ENCODE measurements at regions not wholly inside any gene's neighbourhood (a gene's known extent, or its start where the extent isn't known, plus 50 kb on each side); places are given as distances from the start of the nearest gene placed in this dataset.

DNA sequence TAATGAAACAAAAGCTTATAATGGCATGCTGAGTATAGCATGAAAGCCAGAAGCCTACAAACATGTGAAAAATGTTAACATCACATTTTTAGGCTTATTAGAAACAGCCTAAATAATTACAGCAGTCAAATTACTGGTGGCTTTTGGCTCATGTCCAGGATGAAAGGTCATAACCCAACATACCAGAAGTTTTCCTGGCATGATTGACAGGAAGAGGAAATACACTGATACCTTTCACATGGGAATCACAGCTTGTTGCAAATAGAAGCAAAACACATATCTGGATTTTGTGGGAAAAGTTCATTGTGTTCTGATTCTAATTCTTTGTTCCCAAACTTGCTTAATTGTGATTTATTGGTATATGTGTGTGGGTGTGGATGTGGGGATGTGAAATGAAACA, 393.5 kb upstream of the ARRDC4 start:
- DNase-seq (ENCODE audit: low read depth), result peak; percentile 0
- TF ChIP-seq, protein P1, sequence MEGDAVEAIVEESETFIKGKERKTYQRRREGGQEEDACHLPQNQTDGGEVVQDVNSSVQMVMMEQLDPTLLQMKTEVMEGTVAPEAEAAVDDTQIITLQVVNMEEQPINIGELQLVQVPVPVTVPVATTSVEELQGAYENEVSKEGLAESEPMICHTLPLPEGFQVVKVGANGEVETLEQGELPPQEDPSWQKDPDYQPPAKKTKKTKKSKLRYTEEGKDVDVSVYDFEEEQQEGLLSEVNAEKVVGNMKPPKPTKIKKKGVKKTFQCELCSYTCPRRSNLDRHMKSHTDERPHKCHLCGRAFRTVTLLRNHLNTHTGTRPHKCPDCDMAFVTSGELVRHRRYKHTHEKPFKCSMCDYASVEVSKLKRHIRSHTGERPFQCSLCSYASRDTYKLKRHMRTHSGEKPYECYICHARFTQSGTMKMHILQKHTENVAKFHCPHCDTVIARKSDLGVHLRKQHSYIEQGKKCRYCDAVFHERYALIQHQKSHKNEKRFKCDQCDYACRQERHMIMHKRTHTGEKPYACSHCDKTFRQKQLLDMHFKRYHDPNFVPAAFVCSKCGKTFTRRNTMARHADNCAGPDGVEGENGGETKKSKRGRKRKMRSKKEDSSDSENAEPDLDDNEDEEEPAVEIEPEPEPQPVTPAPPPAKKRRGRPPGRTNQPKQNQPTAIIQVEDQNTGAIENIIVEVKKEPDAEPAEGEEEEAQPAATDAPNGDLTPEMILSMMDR (IDR thresholded peaks at IDR 0.05; ENCODE audit: low read length, missing control alignments), result no peak

DNA sequence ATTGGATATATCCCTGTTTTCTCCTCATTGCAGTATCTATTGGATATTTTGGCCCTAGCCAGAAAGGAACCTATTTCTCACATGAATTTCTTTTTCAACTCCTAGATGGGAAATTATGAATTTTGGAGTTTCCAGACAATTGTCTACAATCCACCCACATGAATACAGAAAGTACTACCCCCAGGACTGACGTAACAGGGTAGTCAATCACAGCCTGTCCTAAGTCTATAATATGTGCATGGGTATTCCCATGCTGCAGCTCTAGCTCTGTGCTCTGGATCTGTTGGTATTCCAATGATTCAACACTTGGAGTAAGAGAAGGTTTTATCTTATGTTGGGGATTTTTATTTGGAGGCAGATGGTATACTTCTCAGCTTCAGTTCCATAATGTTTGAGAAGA, 393.1 kb upstream of the ARRDC4 start:
- no peak for DNase-seq (ENCODE audit: low read depth)
- TF ChIP-seq, protein P1 (IDR thresholded peaks at IDR 0.05; ENCODE audit: low read length, missing control alignments), result no peak

More for the DNA sequence above, 393.5 kb upstream of the ARRDC4 start:
- no peak overlapping the region for H3K4me3 ChIP-seq (replicated peaks; ENCODE audit: low read depth, low read length)

DNA sequence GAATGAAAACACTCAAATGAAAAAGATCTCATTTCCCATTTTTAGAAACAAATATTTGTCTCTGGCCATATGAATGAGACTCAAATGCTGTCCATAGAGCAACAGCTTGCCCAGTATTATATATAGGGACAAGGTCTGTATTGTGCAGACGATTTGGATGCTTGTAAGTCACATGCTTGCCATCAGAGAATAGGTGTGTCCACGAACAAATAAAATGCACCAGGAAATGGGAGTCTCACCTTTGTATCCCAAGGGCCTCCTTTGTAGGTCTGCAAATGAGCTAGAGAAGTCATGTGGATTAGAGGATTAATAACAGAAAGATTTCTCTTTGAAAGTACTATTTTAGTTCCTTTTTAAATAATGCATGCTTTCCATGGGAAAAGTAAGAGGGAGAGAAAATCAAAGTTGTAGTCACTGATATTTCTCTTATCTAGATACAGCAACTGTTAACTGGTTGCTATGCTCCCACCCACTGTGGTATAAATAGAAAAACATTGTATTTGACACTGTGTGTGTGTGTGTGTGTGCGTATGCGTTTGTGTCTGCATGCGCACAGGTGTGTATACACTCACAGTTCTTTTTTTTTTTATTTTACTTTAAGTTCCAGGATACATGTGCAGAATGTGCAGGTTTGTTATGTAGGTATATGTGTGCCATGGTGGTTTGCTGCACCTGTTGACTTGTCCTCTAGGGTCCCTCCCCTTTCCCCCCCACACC, 383.4 kb upstream of the ARRDC4 start:
- TF ChIP-seq, protein P1 (IDR thresholded peaks at IDR 0.05; ENCODE audit: low read length, missing control alignments), result no peak
- DNase-seq (ENCODE audit: low read depth), result no peak
- no peak overlapping the region for H3K4me3 ChIP-seq (replicated peaks; ENCODE audit: low read depth, low read length)

More for the DNA sequence above, 393.1 kb upstream of the ARRDC4 start:
- H3K4me3 ChIP-seq (replicated peaks; ENCODE audit: low read depth, low read length), result no peak overlapping the region

DNA sequence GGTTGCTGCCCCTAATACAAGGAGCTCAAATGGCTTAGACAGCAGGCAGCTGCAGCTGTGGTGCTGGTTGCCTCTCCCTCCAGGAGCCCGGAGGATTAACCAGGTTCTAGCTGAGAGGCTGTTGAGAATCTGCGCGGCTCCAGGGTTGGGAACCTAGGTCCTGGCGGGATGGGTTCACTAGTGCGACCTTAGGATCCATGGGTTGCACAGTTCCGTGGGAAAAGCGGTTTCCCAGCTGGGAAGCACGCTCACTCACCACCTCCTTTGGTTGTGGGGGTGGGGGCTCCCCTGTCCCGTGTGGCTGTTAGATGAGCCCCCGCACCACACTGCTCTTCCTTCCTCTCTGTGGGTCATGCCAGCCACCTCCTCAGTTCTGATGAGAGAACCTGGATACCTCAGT, 375.1 kb upstream of the ARRDC4 start:
- TF ChIP-seq, protein P1 (IDR thresholded peaks at IDR 0.05; ENCODE audit: low read length, missing control alignments), result no peak
- DNase-seq (ENCODE audit: low read depth), result no peak
- H3K4me3 ChIP-seq (replicated peaks; ENCODE audit: low read depth, low read length), result no peak overlapping the region

DNA sequence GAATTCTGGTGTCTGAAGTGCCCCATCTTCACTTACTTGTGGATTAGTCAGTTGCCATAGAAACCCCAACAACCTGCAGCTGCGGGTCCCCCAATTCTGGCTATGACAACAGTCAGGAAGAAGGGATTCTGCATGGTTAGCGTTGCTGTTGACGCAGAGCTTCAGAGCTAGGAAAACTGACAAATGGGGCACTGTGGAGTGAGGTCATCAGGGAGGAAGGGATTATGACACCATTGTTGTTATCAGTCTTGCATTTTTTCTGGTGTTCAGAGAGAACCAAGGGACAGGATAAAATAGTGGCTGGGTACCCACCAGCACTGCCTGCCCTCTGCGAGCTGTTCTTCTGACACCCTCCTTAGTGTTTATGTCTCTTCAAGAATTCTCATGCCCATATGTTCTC, 367.7 kb upstream of the ARRDC4 start:
- TF ChIP-seq, protein P1 (IDR thresholded peaks at IDR 0.05; ENCODE audit: low read length, missing control alignments), result no peak

DNA sequence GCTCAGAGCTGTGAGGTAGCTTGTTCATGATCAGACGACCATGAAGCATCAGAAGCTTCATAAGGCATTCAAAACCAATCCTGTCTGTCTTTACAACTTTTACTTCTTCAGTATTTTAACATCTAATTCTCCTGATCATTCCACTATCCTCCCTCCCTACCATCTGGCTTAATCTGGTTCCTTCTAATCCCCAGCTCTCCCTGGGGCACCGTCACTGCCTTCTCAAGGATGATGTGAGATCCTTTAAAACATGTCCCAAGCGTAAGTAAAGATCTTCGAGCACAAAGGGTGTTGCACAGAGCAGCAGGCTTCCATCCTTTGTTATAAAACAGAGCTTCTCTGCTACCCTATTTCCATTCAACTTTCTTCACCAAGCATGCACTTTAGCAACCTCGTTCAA, 362.7 kb upstream of the ARRDC4 start:
- no peak for DNase-seq (ENCODE audit: low read depth)

More for the DNA sequence above, 367.7 kb upstream of the ARRDC4 start:
- H3K4me3 ChIP-seq (replicated peaks; ENCODE audit: low read depth, low read length), result no peak overlapping the region
- no peak for DNase-seq (ENCODE audit: low read depth)

More for the DNA sequence above, 362.7 kb upstream of the ARRDC4 start:
- TF ChIP-seq, protein P1 (IDR thresholded peaks at IDR 0.05; ENCODE audit: low read length, missing control alignments), result no peak
- H3K4me3 ChIP-seq (replicated peaks; ENCODE audit: low read depth, low read length), result no peak overlapping the region

All from fibroblast of pulmonary artery (primary cell).